ENCODE measurements at regions not wholly inside any gene's neighbourhood (a gene's known extent, or its start where the extent isn't known, plus 50 kb on each side); places are given as distances from the start of the nearest gene placed in this dataset.

DNA sequence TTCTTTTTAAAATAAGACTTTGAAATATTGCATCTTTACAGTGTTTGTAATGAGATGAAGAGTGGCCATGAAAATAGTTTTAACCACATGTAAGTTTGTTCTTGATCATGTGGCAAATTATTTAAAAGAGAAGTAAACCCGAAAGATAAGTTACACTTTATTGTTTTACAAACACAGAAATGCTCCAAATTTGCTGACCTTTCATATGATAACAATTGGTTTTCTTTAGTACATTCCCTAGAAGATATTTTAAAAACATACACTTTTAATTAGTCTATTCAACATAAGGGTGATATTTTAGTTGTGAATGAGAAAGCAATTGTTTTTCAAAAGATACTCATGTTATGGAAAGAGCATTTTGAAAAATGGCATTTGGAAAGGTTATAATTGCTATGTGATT, 287.7 kb downstream of the PSAT1 start:
- Histone ChIP-seq H3K4me1 (no peaks in the 10 kb centered on the region), H3K27ac (no peak overlapping the region), H3K27me3 (no peaks in the 10 kb centered on the region), H3K9me3 (peaks cover 0 to 10% (median 1%) of the 10 kb centered on the region in 4 donors), H3K36me3 (no peaks in the 10 kb centered on the region), H3K4me3 (no peak overlapping the region)
- no peak for DNase-seq (ENCODE audit: low spot score in 2 of 2)
- WGBS, 2 donors, result 67 to 85% methylated on average over 1 of the region's 1 CpG
- TF ChIP-seq POLR2A (IDR thresholded peaks at IDR 0.05), result no peak

DNA sequence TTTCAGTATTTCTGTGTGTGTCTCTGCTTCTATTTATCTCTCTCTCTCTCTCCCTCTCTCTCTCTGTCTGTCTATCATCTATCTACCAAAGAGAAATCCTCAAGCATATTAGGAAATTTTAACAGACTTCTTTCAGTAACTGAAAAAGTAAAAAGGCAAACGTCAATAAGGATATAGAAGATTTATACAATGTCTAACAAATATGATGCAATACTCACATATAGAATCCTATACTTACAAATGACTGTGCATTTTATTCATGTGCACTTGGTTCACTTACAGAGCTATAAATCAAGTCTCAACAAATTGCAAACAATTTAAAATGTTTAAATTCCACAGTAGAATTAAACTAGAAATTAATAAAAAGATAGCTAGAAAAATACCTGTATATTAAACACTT, 289.0 kb downstream of the PSAT1 start:
- H3K4me1 ChIP-seq, result no peaks in the 10 kb centered on the region

DNA sequence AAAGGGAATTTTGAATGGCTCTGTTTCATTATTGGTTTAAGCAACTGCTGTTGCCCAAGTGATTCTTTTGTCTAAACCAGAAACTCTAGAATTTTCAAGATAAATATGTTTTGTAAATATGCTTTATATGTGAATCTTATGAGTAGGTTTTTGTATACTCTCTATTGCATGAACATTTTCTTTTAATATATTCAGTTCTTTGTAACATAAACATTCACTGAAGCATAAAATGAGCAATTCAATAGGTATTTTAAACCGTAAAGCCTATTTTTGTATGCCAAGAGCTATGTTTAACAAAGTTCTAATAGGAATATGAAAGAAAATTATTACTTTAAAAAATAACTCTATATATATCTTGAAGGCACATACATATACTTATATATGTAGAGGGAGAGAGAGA, 293.1 kb downstream of the PSAT1 start:
- Histone ChIP-seq H3K27me3 (no peaks in the 10 kb centered on the region), H3K9me3 (peaks cover 0 to 10% (median 1%) of the 10 kb centered on the region in 4 donors), H3K27ac (no peak overlapping the region), H3K4me1 (no peaks in the 10 kb centered on the region), H3K4me3 (no peak overlapping the region), H3K36me3 (no peaks in the 10 kb centered on the region)
- no peak for DNase-seq (ENCODE audit: low spot score in 2 of 2)
- no peak for TF ChIP-seq CTCF (IDR thresholded peaks at IDR 0.05)
- TF ChIP-seq EP300 (IDR thresholded peaks at IDR 0.05), result no peak
- TF ChIP-seq POLR2A (IDR thresholded peaks at IDR 0.05), result no peak
- 61 to 71% methylated on average over 1 of the region's 1 CpG for WGBS, 2 donors

More for the DNA sequence above, 289.0 kb downstream of the PSAT1 start:
- 75 to 81% methylated on average over 1 of the region's 1 CpG for WGBS, 2 donors
- Histone ChIP-seq H3K27me3 (no peaks in the 10 kb centered on the region), H3K36me3 (no peaks in the 10 kb centered on the region), H3K9me3 (peaks cover 0 to 10% (median 1%) of the 10 kb centered on the region in 4 donors), H3K27ac (no peak overlapping the region), H3K4me3 (no peak overlapping the region)
- no peak for DNase-seq (ENCODE audit: low spot score in 2 of 2)
- TF ChIP-seq EP300 (IDR thresholded peaks at IDR 0.05) (no peak), CTCF (IDR thresholded peaks at IDR 0.05) (no peak), POLR2A (IDR thresholded peaks at IDR 0.05) (no peak)

- no peak for DNase-seq (ENCODE audit: low spot score in 2 of 2)
- TF ChIP-seq EP300 (IDR thresholded peaks at IDR 0.05), result no peak
- TF ChIP-seq CTCF (IDR thresholded peaks at IDR 0.05), result no peak
- no peak for TF ChIP-seq POLR2A (IDR thresholded peaks at IDR 0.05)
- Histone ChIP-seq H3K4me1 (no peaks in the 10 kb centered on the region), H3K9me3 (no peaks in the 10 kb centered on the region), H3K36me3 (no peaks in the 10 kb centered on the region), H3K27ac (no peak overlapping the region), H3K27me3 (no peaks in the 10 kb centered on the region), H3K4me3 (no peak overlapping the region)
Measured at GRCh38 chr9:78592811-78593210, 295.9 kb downstream of the PSAT1 start.

- H3K4me3 ChIP-seq, result no peak overlapping the region
- WGBS, 2 donors, result 63 to 78% methylated on average over 3 to 5 of the region's 5 CpGs
- no peaks in the 10 kb centered on the region for H3K9me3 ChIP-seq
- no peaks in the 10 kb centered on the region for H3K4me1 ChIP-seq
- H3K27ac ChIP-seq, result no peak overlapping the region
- DNase-seq (ENCODE audit: low spot score in 2 of 2), result no peak
- no peaks in the 10 kb centered on the region for H3K27me3 ChIP-seq
- TF ChIP-seq EP300 (IDR thresholded peaks at IDR 0.05), result no peak
- no peak for TF ChIP-seq CTCF (IDR thresholded peaks at IDR 0.05)
- TF ChIP-seq POLR2A (IDR thresholded peaks at IDR 0.05), result no peak
- no peaks in the 10 kb centered on the region for H3K36me3 ChIP-seq
Measured at GRCh38 chr9:78595200-78595945, 298.4 kb downstream of the PSAT1 start.
